Parathyroid adenoma (tissue), 2 donors: ENCODE measurements at regions not wholly inside any gene's neighbourhood (a gene's known extent, or its start where the extent isn't known, plus 50 kb on each side); places are given as distances from the start of the nearest gene placed in this dataset.

ENCODE experiments used
- H2AFZ ChIP-seq: fragments of 300-600 bp; sonication (generic); one replicate; pipeline ENCODE4 v1.7.0; 2017; ENCODE audit warnings: antibody characterized with exemption, mild to moderate bottlenecking
- H3K27ac ChIP-seq: fragments of 300-600 bp; sonication (generic); one replicate; pipeline ENCODE4 v1.7.0; 2017
- H3K27me3 ChIP-seq: fragments of 300-600 bp; sonication (generic); one replicate; pipeline ENCODE4 v1.7.0; 2017; ENCODE audit warnings: low read length; ENCODE audit not compliant: control insufficient read depth, insufficient read depth
- H3K36me3 ChIP-seq: fragments of 300-600 bp; sonication (generic); one replicate; pipeline ENCODE4 v1.7.0; 2017; ENCODE audit warnings: low read length; ENCODE audit not compliant: control insufficient read depth, insufficient read depth
- H3K4me1 ChIP-seq: fragments of 300-600 bp; sonication (generic); one replicate; pipeline ENCODE4 v1.7.0; 2017; ENCODE audit warnings: control low read depth
- H3K4me2 ChIP-seq: fragments of 300-600 bp; sonication (generic); one replicate; pipeline ENCODE4 v1.7.0; 2017; ENCODE audit warnings: low read length
- H3K4me3 ChIP-seq: fragments of 300-600 bp; sonication (generic); one replicate; pipeline ENCODE4 v1.7.0; 2017; ENCODE audit warnings: low read depth, low read length
- H3K79me2 ChIP-seq: fragments of 300-600 bp; sonication (generic); one replicate; pipeline ENCODE4 v1.7.0; 2017; ENCODE audit warnings: control low read depth
- H3K9ac ChIP-seq: fragments of 300-600 bp; sonication (generic); one replicate; pipeline ENCODE4 v1.7.0; 2017; ENCODE audit warnings: mild to moderate bottlenecking
- H3K9me3 ChIP-seq: fragments of 300-600 bp; sonication (generic); one replicate; pipeline ENCODE4 v1.7.0; 2017; ENCODE audit warnings: low read length; ENCODE audit not compliant: control insufficient read depth
- TF ChIP-seq, protein P1 (sequence below): fragments of 300-600 bp; sonication (generic); IDR thresholded peaks from one replicate; pipeline ENCODE4 v1.7.0; 2017; ENCODE audit warnings: antibody characterized with exemption, mild to moderate bottlenecking
- donor health status: primary hyperparathyroidism.

DNA sequence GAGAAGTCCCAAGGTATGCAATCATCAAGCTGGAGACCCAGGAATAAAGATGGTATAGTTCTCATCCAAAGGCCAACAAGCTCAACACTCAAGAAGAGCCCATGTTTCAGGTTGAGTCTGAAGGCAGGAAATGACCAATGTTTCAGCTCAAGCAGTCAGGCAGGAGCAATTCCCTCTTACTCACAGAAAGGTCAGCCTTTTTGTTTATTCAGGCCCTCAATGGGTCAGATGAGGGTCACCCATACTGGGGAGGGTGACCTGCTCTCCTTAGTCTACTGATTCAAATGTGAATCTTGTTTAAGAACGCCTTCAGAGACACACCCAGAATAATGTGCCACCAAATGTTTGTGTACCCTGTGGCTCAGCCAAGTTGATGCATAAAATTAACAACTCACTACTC lies 262.4 kb downstream of the USP25 start:
- TF ChIP-seq, protein P1, sequence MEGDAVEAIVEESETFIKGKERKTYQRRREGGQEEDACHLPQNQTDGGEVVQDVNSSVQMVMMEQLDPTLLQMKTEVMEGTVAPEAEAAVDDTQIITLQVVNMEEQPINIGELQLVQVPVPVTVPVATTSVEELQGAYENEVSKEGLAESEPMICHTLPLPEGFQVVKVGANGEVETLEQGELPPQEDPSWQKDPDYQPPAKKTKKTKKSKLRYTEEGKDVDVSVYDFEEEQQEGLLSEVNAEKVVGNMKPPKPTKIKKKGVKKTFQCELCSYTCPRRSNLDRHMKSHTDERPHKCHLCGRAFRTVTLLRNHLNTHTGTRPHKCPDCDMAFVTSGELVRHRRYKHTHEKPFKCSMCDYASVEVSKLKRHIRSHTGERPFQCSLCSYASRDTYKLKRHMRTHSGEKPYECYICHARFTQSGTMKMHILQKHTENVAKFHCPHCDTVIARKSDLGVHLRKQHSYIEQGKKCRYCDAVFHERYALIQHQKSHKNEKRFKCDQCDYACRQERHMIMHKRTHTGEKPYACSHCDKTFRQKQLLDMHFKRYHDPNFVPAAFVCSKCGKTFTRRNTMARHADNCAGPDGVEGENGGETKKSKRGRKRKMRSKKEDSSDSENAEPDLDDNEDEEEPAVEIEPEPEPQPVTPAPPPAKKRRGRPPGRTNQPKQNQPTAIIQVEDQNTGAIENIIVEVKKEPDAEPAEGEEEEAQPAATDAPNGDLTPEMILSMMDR, result no peak

GRCh38 chr21:15993951-15994350 lies 264.2 kb downstream of the USP25 start:
- no peak overlapping the region for H3K9ac ChIP-seq
- no peak overlapping the region for H2AFZ ChIP-seq
- H3K4me1 ChIP-seq, result no peaks in the 10 kb centered on the region
- no peaks in the 10 kb centered on the region for H3K79me2 ChIP-seq
- no peak overlapping the region for H3K4me2 ChIP-seq
- no peaks in the 10 kb centered on the region for H3K9me3 ChIP-seq
- no peak overlapping the region for H3K27ac ChIP-seq
- no peak overlapping the region for H3K4me3 ChIP-seq
- H3K27me3 ChIP-seq, result no peaks in the 10 kb centered on the region
- no peaks in the 10 kb centered on the region for H3K36me3 ChIP-seq
- TF ChIP-seq, protein P1, result no peak

More for the DNA sequence above, 262.4 kb downstream of the USP25 start:
- H3K27me3 ChIP-seq, result no peaks in the 10 kb centered on the region
- H2AFZ ChIP-seq, result no peak overlapping the region
- no peaks in the 10 kb centered on the region for H3K4me1 ChIP-seq
- H3K4me2 ChIP-seq, result no peak overlapping the region
- no peak overlapping the region for H3K27ac ChIP-seq
- H3K79me2 ChIP-seq, result no peaks in the 10 kb centered on the region
- no peaks in the 10 kb centered on the region for H3K36me3 ChIP-seq
- no peak overlapping the region for H3K9ac ChIP-seq
- no peak overlapping the region for H3K4me3 ChIP-seq
- no peaks in the 10 kb centered on the region for H3K9me3 ChIP-seq

DNA sequence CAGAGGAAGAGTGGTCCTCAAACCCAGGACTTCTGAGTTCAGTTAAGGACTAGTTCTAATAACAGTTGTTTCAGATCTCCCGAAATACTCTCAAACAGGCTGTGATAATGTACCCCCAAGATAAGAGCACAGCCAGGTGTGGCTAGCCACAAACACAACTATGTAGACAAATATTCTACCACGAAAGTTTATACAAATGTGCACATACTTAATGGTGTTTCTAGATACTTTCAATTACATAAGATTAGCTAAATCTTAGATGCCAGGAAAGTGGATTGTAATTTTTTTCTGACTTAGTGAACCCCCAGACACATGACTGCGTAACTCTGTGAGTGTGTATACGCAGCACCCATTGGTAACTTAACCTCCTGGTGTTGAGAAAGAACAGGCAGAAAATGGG lies 270.0 kb downstream of the USP25 start:
- Histone ChIP-seq H3K9ac (no peak overlapping the region), H3K4me1 (no peaks in the 10 kb centered on the region), H3K36me3 (no peaks in the 10 kb centered on the region), H3K4me2 (no peak overlapping the region), H2AFZ (no peak overlapping the region), H3K27me3 (no peaks in the 10 kb centered on the region), H3K27ac (no peak overlapping the region), H3K4me3 (no peak overlapping the region), H3K9me3 (no peaks in the 10 kb centered on the region), H3K79me2 (no peaks in the 10 kb centered on the region)
- TF ChIP-seq, protein P1, result no peak

DNA sequence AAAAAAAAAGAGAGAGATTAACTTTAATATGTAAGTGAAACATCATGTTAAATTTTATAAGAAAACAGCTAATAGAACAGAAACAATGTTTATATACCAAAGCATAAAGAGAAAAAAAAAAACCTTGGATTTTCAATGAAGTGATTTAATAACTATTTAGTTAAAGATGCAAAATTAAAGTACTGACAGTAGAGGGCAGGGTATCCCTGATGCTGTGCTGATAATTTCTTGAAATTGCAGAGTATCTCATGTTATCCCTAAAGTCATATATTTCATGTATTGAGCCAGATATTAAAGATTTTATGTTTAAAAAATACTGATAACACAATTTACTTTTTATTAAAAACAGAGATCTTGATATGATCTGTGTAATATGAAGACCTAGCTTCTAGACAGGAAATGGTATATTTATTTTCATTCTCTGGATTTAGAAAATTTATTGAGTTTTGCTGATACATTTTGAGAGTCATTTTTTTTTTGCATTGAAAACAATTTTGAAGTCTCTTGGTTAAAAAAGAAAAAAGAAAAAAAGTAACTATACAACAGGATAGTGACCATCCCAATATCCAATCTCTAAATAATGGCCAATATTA lies 273.2 kb downstream of the USP25 start:
- TF ChIP-seq, protein P1, result no peak
- Histone ChIP-seq H3K9ac (no peak overlapping the region), H3K27me3 (no peaks in the 10 kb centered on the region), H3K27ac (no peak overlapping the region), H2AFZ (no peak overlapping the region), H3K4me2 (no peak overlapping the region), H3K4me3 (no peak overlapping the region), H3K79me2 (no peaks in the 10 kb centered on the region), H3K4me1 (no peaks in the 10 kb centered on the region), H3K36me3 (no peaks in the 10 kb centered on the region), H3K9me3 (no peaks in the 10 kb centered on the region)

DNA sequence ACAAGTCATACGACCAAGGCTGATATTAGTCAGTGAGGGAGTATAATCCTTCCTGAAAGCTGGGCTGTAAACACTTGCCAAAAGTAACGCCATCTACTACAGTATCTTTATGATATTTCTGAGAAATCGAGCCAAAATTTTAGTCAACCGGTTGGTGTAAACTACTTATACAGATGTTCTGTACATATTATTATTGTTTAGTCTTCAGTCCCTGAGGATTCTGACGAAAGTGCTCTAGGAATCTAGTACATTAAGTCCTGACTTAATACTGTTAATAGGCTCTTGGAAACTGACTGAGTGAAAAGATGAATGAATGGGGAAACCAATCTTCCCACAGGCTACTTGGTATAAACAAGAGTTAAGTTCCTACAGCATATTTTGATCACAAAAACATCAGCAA lies 274.3 kb downstream of the USP25 start:
- Histone ChIP-seq H2AFZ (no peak overlapping the region), H3K36me3 (no peaks in the 10 kb centered on the region), H3K4me2 (no peak overlapping the region), H3K4me3 (no peak overlapping the region), H3K9me3 (no peaks in the 10 kb centered on the region), H3K9ac (no peak overlapping the region), H3K79me2 (no peaks in the 10 kb centered on the region), H3K4me1 (no peaks in the 10 kb centered on the region), H3K27ac (no peak overlapping the region), H3K27me3 (no peaks in the 10 kb centered on the region)
- TF ChIP-seq, protein P1, result no peak
